HepG2 (cell line): ENCODE measurements at regions not wholly inside any gene's neighbourhood (a gene's known extent, or its start where the extent isn't known, plus 50 kb on each side); places are given as distances from the start of the nearest gene placed in this dataset.

Source experiments
- AGO2 ChIP-seq: fragments of 200-400 bp; formaldehyde crosslinking; optimal IDR thresholded peaks from 2 replicates; pipeline ENCODE3; 2017; ENCODE audit warnings: mild to moderate bottlenecking, low read depth, low read length, moderate library complexity
- CREM ChIP-seq, 2 experiments: sonication (generic) in 1 of 2; formaldehyde crosslinking in 1 of 2; IDR thresholded peaks; 2 replicates each; pipeline versions ENCODE4 v1.4.0 to v1.6.1; 2016 to 2020; ENCODE audit warnings: antibody characterized with exemption in 1 of 2, mild to moderate bottlenecking in 1 of 2, missing genetic modification reagents in 1 of 2
- ELF4 ChIP-seq: sonication (generic); formaldehyde crosslinking; IDR thresholded peaks from 2 replicates; pipeline ENCODE4 v1.5.0; 2020; ENCODE audit warnings: missing genetic modification reagents, mild to moderate bottlenecking, moderate library complexity, borderline replicate concordance
- ESRRA ChIP-seq: sonication (generic); formaldehyde crosslinking; IDR thresholded peaks from 2 replicates; pipeline ENCODE4 v1.5.1; 2020; ENCODE audit warnings: mild to moderate bottlenecking, low read depth, missing genetic modification reagents
- FOXJ3 ChIP-seq: sonication (generic); formaldehyde crosslinking; IDR thresholded peaks from 2 replicates; pipeline ENCODE4 v1.4.0; 2020; ENCODE audit warnings: missing genetic modification reagents, mild to moderate bottlenecking, borderline replicate concordance
- KDM6A ChIP-seq: IDR thresholded peaks from 2 replicates; pipeline ENCODE4 v1.6.1; 2016; ENCODE audit warnings: low read depth
- MYNN ChIP-seq: sonication (generic); formaldehyde crosslinking; IDR thresholded peaks from 2 replicates; pipeline ENCODE4 v1.4.0; 2020; ENCODE audit warnings: mild to moderate bottlenecking, low read depth, missing genetic modification reagents
- PITX1 ChIP-seq: sonication (generic); formaldehyde crosslinking; IDR thresholded peaks from 2 replicates; pipeline ENCODE4 v1.5.1; 2020; ENCODE audit warnings: mild to moderate bottlenecking, missing genetic modification reagents
- RARA ChIP-seq: IDR thresholded peaks from 2 replicates; pipeline ENCODE4 v1.6.1; 2016; ENCODE audit warnings: missing genetic modification reagents, missing compliant biosample characterization
- RNF2 ChIP-seq: fragments of 450-650 bp; conservative IDR thresholded peaks from 2 replicates; pipeline ENCODE4 v1.6.1; 2016; ENCODE audit warnings: low read depth
- SALL1 ChIP-seq: sonication (generic); formaldehyde crosslinking; IDR thresholded peaks from 2 replicates; pipeline ENCODE4 v1.8.0; 2022; ENCODE audit warnings: mild to moderate bottlenecking, missing genetic modification reagents
- SMC3 ChIP-seq: IDR thresholded peaks from 2 replicates; pipeline ENCODE4 v1.6.1; 2011; ENCODE audit warnings: low read length, improper control_type of control experiment
- ZNF136 ChIP-seq: sonication (generic); formaldehyde crosslinking; IDR thresholded peaks from 2 replicates; pipeline ENCODE4 v1.8.1; 2022; ENCODE audit warnings: low read depth, mild to moderate bottlenecking, moderate library complexity, missing genetic modification reagents
- ZNF160 ChIP-seq: sonication (generic); formaldehyde crosslinking; IDR thresholded peaks from 2 replicates; pipeline ENCODE4 v1.8.0; 2022; ENCODE audit warnings: mild to moderate bottlenecking, inconsistent platforms, missing genetic modification reagents
- ZNF30 ChIP-seq: sonication (generic); formaldehyde crosslinking; IDR thresholded peaks from 2 replicates; pipeline ENCODE4 v1.5.0; 2020; ENCODE audit warnings: mild to moderate bottlenecking, missing genetic modification reagents
- ZNF33B ChIP-seq: sonication (generic); formaldehyde crosslinking; IDR thresholded peaks from 2 replicates; pipeline ENCODE4 v1.5.1; 2020; ENCODE audit warnings: mild to moderate bottlenecking, missing genetic modification reagents
- ZNF367 ChIP-seq: sonication (generic); formaldehyde crosslinking; IDR thresholded peaks from 2 replicates; pipeline ENCODE4 v1.4.0; 2020; ENCODE audit warnings: missing genetic modification reagents, borderline replicate concordance
- ZNF75D ChIP-seq: sonication (generic); formaldehyde crosslinking; IDR thresholded peaks from 2 replicates; pipeline ENCODE4 v1.8.1; 2023; ENCODE audit warnings: missing genetic modification reagents, mild to moderate bottlenecking, borderline replicate concordance
- ZNF766 ChIP-seq: sonication (generic); formaldehyde crosslinking; IDR thresholded peaks from 2 replicates; pipeline ENCODE4 v1.5.0; 2020; ENCODE audit warnings: missing genetic modification reagents, borderline replicate concordance
- ZNF792 ChIP-seq: IDR thresholded peaks from 2 replicates; pipeline ENCODE4 v1.6.1; 2016
- ZSCAN12 ChIP-seq: sonication (generic); formaldehyde crosslinking; IDR thresholded peaks from 2 replicates; pipeline ENCODE4 v1.9.0; 2021; ENCODE audit warnings: mild to moderate bottlenecking, missing genetic modification reagents
- TF ChIP-seq, protein P1 (sequence below): sonication (generic); formaldehyde crosslinking; IDR thresholded peaks from 2 replicates; pipeline ENCODE4 v1.4.0; 2020; ENCODE audit warnings: missing genetic modification reagents
- TF ChIP-seq, protein P2 (sequence below): sonication (generic); formaldehyde crosslinking; IDR thresholded peaks from 2 replicates; pipeline ENCODE4 v1.4.0; 2020; ENCODE audit warnings: mild to moderate bottlenecking, missing genetic modification reagents

DNA sequence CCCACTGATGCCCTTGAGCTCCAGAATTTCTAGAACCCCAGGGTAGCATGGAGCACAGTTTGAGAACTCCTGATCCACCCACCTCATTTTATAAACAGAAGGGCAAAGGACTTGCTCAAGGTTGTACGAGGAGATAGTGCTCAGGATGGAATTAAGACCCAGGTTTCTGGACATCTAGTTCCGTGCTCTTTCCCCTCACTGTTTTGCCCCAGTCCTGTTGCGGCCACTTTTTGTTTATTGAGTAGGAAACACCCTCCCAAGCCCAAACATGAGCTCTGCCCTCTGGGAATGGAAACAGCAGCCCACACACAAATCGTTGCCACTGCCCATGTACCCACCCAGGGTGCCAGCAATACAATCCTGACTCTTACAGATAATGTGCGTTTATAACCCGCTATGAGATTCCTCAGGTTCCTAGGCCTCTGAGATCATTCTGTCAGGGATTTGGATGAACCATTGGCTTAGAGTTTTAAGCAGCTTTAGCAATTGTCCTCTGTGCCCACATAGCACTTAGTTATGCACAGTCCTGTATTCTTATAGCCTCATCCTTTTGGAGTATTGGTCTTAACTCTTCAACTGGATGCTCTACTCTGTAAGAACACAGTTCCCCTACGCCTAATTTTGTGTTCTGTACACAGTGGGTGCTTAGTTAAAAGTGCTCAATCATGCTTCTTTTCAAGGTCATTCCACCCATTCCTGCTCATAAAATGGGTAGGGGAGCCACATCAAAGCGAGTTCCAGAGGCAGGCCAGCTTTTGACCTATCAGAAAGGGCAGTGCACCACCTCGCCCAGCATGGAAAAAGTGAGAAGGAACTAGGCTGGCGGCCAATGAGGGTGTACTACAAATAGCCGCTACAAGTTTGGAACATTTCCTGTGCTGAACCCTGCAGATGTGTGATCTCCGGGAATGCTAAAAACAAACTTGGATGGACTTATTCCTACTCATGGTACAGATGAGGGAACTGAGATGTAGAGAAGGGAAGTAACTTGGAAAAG, 60.3 kb upstream of the IGFBP2 start (continued):
- TF ChIP-seq CREM (IDR thresholded peaks at IDR 0.05) (0 out of 2 replicates have a peak, but pooled peaks have one; percentile 37), CREM (CRISPR knock-in tag; IDR thresholded peaks at IDR 0.05) (no peak), RNF2 (no peak), AGO2 (no peak), ZNF33B (no peak), ZNF30 (CRISPR knock-in tag) (no peak), ZNF75D (CRISPR knock-in tag) (no peak), MYNN (no peak), ZNF792 (CRISPR knock-in tag) (0 out of 2 replicates have a peak, but pooled peaks have one; percentile 19), ZNF136 (CRISPR knock-in tag) (peak; percentile 73; the same call in 1 of the 2 replicates), ZNF160 (CRISPR knock-in tag) (no peak), SALL1 (peak; percentile 47), KDM6A (CRISPR knock-in tag) (0 out of 2 replicates have a peak, but pooled peaks have one; percentile 28), ESRRA (CRISPR knock-in tag) (peak; percentile 81), ELF4 (CRISPR knock-in tag) (no peak), FOXJ3 (CRISPR knock-in tag) (0 out of 2 replicates have a peak, but pooled peaks have one; percentile 43), ZNF367 (no peak), ZNF766 (CRISPR knock-in tag) (no peak), RARA (CRISPR knock-in tag) (peak; percentile 73), PITX1 (CRISPR knock-in tag) (no peak), SMC3 (no peak), ZSCAN12 (CRISPR knock-in tag) (no peak)
- TF ChIP-seq, protein P1, sequence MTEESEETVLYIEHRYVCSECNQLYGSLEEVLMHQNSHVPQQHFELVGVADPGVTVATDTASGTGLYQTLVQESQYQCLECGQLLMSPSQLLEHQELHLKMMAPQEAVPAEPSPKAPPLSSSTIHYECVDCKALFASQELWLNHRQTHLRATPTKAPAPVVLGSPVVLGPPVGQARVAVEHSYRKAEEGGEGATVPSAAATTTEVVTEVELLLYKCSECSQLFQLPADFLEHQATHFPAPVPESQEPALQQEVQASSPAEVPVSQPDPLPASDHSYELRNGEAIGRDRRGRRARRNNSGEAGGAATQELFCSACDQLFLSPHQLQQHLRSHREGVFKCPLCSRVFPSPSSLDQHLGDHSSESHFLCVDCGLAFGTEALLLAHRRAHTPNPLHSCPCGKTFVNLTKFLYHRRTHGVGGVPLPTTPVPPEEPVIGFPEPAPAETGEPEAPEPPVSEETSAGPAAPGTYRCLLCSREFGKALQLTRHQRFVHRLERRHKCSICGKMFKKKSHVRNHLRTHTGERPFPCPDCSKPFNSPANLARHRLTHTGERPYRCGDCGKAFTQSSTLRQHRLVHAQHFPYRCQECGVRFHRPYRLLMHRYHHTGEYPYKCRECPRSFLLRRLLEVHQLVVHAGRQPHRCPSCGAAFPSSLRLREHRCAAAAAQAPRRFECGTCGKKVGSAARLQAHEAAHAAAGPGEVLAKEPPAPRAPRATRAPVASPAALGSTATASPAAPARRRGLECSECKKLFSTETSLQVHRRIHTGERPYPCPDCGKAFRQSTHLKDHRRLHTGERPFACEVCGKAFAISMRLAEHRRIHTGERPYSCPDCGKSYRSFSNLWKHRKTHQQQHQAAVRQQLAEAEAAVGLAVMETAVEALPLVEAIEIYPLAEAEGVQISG: peak; percentile 20; the same call in 1 of the 2 replicates
- TF ChIP-seq, protein P2, sequence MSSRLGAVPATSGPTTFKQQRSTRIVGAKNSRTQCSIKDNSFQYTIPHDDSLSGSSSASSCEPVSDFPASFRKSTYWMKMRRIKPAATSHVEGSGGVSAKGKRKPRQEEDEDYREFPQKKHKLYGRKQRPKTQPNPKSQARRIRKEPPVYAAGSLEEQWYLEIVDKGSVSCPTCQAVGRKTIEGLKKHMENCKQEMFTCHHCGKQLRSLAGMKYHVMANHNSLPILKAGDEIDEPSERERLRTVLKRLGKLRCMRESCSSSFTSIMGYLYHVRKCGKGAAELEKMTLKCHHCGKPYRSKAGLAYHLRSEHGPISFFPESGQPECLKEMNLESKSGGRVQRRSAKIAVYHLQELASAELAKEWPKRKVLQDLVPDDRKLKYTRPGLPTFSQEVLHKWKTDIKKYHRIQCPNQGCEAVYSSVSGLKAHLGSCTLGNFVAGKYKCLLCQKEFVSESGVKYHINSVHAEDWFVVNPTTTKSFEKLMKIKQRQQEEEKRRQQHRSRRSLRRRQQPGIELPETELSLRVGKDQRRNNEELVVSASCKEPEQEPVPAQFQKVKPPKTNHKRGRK (CRISPR knock-in tag): no peak
